ENCODE measurements at regions not wholly inside any gene's neighbourhood (a gene's known extent, or its start where the extent isn't known, plus 50 kb on each side); places are given as distances from the start of the nearest gene placed in this dataset.

GRCh38 chr9:8114826-8115225, 315.2 kb upstream of the DMAC1 start:
- DNase-seq (no peak), ATAC-seq (ENCODE audit: low read depth in 2 of 2) (no peak)
- Mint-ChIP-seq H3K36me3 (peaks cover 0 to 4% of the 10 kb centered on the region in 2 donors), H3K9me3 (peaks cover 0 to 2% (median 0%) of the 10 kb centered on the region in 7 donors), H3K4me3 (no peak overlapping the region), H3K4me1 (peaks cover 5 to 18% (median 14%) of the 10 kb centered on the region in 3 donors), H3K27ac (peak overlapping the region in 2 of 6 donors; percentile 5 to 8), H3K27me3 (no peaks in the 10 kb centered on the region)

- DNase-seq = no peak
- H3K4me3 Mint-ChIP-seq = no peak overlapping the region
- peaks cover 0 to 11% (median 0%) of the 10 kb centered on the region in 3 donors for H3K27me3 Mint-ChIP-seq
- H3K27ac Mint-ChIP-seq = no peak overlapping the region
- no peaks in the 10 kb centered on the region for H3K36me3 Mint-ChIP-seq
- no peak for ATAC-seq (ENCODE audit: low read depth in 2 of 2)
- peaks cover 0 to 9% (median 4%) of the 10 kb centered on the region in 7 donors for H3K9me3 Mint-ChIP-seq
- peaks cover 2 to 13% (median 4%) of the 10 kb centered on the region in 3 donors for H3K4me1 Mint-ChIP-seq
These were observed 306.8 kb upstream of the DMAC1 start for GRCh38 chr9:8106362-8106761.

GRCh38 chr9:8101607-8102006, 302.0 kb upstream of the DMAC1 start:
- H3K27me3 Mint-ChIP-seq = peaks cover 0 to 6% (median 0%) of the 10 kb centered on the region in 3 donors
- peaks cover 0 to 8% (median 0%) of the 10 kb centered on the region in 3 donors for H3K4me1 Mint-ChIP-seq
- ATAC-seq (ENCODE audit: low read depth in 2 of 2) (no peak), DNase-seq (no peak)
- no peaks in the 10 kb centered on the region for H3K36me3 Mint-ChIP-seq
- H3K9me3 Mint-ChIP-seq = peaks cover 0 to 14% (median 7%) of the 10 kb centered on the region in 7 donors
- no peak overlapping the region for H3K27ac Mint-ChIP-seq
- no peak overlapping the region for H3K4me3 Mint-ChIP-seq

GRCh38 chr9:8096091-8096490, 296.5 kb upstream of the DMAC1 start:
- Mint-ChIP-seq H3K27ac (no peak overlapping the region), H3K27me3 (no peaks in the 10 kb centered on the region), H3K9me3 (peaks cover 0 to 5% (median 3%) of the 10 kb centered on the region in 7 donors), H3K36me3 (no peaks in the 10 kb centered on the region), H3K4me3 (no peak overlapping the region), H3K4me1 (no peaks in the 10 kb centered on the region)
- no peak for ATAC-seq (ENCODE audit: low read depth in 2 of 2)
- no peak for DNase-seq

- Mint-ChIP-seq H3K4me3 (no peak overlapping the region), H3K4me1 (no peaks in the 10 kb centered on the region), H3K36me3 (no peaks in the 10 kb centered on the region), H3K9me3 (peaks cover 0 to 5% (median 2%) of the 10 kb centered on the region in 7 donors), H3K27me3 (no peaks in the 10 kb centered on the region), H3K27ac (no peak overlapping the region)
- DNase-seq (no peak), ATAC-seq (ENCODE audit: low read depth in 2 of 2) (no peak)
These were observed 296.1 kb upstream of the DMAC1 start for GRCh38 chr9:8095672-8096086.

GRCh38 chr9:8088477-8088876, 288.9 kb upstream of the DMAC1 start:
- H3K4me3 Mint-ChIP-seq = no peak overlapping the region
- H3K36me3 Mint-ChIP-seq = peaks cover 0 to 8% of the 10 kb centered on the region in 2 donors
- ATAC-seq (ENCODE audit: low read depth in 2 of 2) (no peak), DNase-seq (no peak)
- peak overlapping the region in 2 of 6 donors; percentile 10 to 81 for H3K27ac Mint-ChIP-seq
- peaks cover 0 to 6% (median 0%) of the 10 kb centered on the region in 7 donors for H3K9me3 Mint-ChIP-seq
- peaks cover 0 to 4% (median 0%) of the 10 kb centered on the region in 3 donors for H3K4me1 Mint-ChIP-seq
- H3K27me3 Mint-ChIP-seq = peaks cover 0 to 10% (median 8%) of the 10 kb centered on the region in 3 donors

- peaks cover 0 to 28% (median 23%) of the 10 kb centered on the region in 3 donors for H3K27me3 Mint-ChIP-seq
- no peak for DNase-seq
- H3K4me3 Mint-ChIP-seq = no peak overlapping the region
- H3K27ac Mint-ChIP-seq = no peak overlapping the region
- peaks cover 0 to 9% (median 4%) of the 10 kb centered on the region in 7 donors for H3K9me3 Mint-ChIP-seq
- H3K36me3 Mint-ChIP-seq = peaks cover 0 to 18% of the 10 kb centered on the region in 2 donors
- no peak for ATAC-seq (ENCODE audit: low read depth in 2 of 2)
- H3K4me1 Mint-ChIP-seq = peaks cover 0 to 4% (median 0%) of the 10 kb centered on the region in 3 donors
These were observed 286.4 kb upstream of the DMAC1 start for GRCh38 chr9:8085986-8086385.

GRCh38 chr9:8078641-8079140, 279.1 kb upstream of the DMAC1 start:
- DNase-seq = no peak
- Mint-ChIP-seq H3K9me3 (peaks cover under 1 to 14% (median 11%) of the 10 kb centered on the region in 7 donors), H3K4me3 (no peak overlapping the region)

GRCh38 chr9:8074713-8075286, 275.2 kb upstream of the DMAC1 start:
- H3K4me1 Mint-ChIP-seq = peaks cover 0 to 11% (median 0%) of the 10 kb centered on the region in 3 donors
- peaks cover 0 to 6% (median 0%) of the 10 kb centered on the region in 3 donors for H3K27me3 Mint-ChIP-seq
- H3K27ac Mint-ChIP-seq = no peak overlapping the region
- no peak overlapping the region for H3K4me3 Mint-ChIP-seq
- peaks cover 0 to 5% (median 3%) of the 10 kb centered on the region in 7 donors for H3K9me3 Mint-ChIP-seq
- H3K36me3 Mint-ChIP-seq = no peaks in the 10 kb centered on the region
- DNase-seq (no peak), ATAC-seq (ENCODE audit: low read depth in 2 of 2) (no peak)

More at GRCh38 chr9:8078641-8079140, 279.1 kb upstream of the DMAC1 start:
- H3K4me1 Mint-ChIP-seq = no peaks in the 10 kb centered on the region
- peak overlapping the region in 1 of 6 donors; percentile 15 for H3K27ac Mint-ChIP-seq
- H3K27me3 Mint-ChIP-seq = peaks cover 0 to 22% (median 16%) of the 10 kb centered on the region in 3 donors
- peaks cover 0 to 11% of the 10 kb centered on the region in 2 donors for H3K36me3 Mint-ChIP-seq
- no peak for ATAC-seq (ENCODE audit: low read depth in 2 of 2)

- ATAC-seq (ENCODE audit: low read depth in 2 of 2) (no peak), DNase-seq (no peak)
- Mint-ChIP-seq H3K4me1 (peaks cover 0 to 11% (median 0%) of the 10 kb centered on the region in 3 donors), H3K27me3 (peaks cover 0 to 16% (median 8%) of the 10 kb centered on the region in 3 donors), H3K9me3 (peaks cover 0 to 5% (median 0%) of the 10 kb centered on the region in 7 donors), H3K4me3 (no peak overlapping the region), H3K27ac (no peak overlapping the region), H3K36me3 (no peaks in the 10 kb centered on the region)
These were observed 271.8 kb upstream of the DMAC1 start for GRCh38 chr9:8071445-8071798.

- Mint-ChIP-seq H3K27me3 (peaks cover 0 to 16% (median 8%) of the 10 kb centered on the region in 3 donors), H3K27ac (no peak overlapping the region), H3K4me1 (peaks cover 0 to 11% (median 0%) of the 10 kb centered on the region in 3 donors), H3K9me3 (peaks cover 0 to 5% (median 0%) of the 10 kb centered on the region in 7 donors), H3K4me3 (peak overlapping the region in 1 of 8 donors; percentile 10), H3K36me3 (no peaks in the 10 kb centered on the region)
- ATAC-seq (ENCODE audit: low read depth in 2 of 2) (no peak), DNase-seq (no peak)
These were observed 271.3 kb upstream of the DMAC1 start for GRCh38 chr9:8070779-8071444.

GRCh38 chr9:8062459-8062858, 262.9 kb upstream of the DMAC1 start:
- DNase-seq (no peak), ATAC-seq (ENCODE audit: low read depth in 2 of 2) (no peak)
- Mint-ChIP-seq H3K9me3 (peaks cover 0 to 23% (median 11%) of the 10 kb centered on the region in 7 donors), H3K27me3 (peaks cover 0 to 5% (median 0%) of the 10 kb centered on the region in 3 donors), H3K36me3 (peaks cover 9 to 11% of the 10 kb centered on the region in 2 donors), H3K4me1 (peaks cover 0 to 4% (median 0%) of the 10 kb centered on the region in 3 donors), H3K27ac (no peak overlapping the region), H3K4me3 (no peak overlapping the region)

GRCh38 chr9:8053501-8053900, 253.9 kb upstream of the DMAC1 start:
- Mint-ChIP-seq H3K4me1 (peaks cover 0 to 4% (median 4%) of the 10 kb centered on the region in 3 donors), H3K27ac (peak overlapping the region in 1 of 6 donors; percentile 44)
- DNase-seq = no peak

More at GRCh38 chr9:8053501-8053900, 253.9 kb upstream of the DMAC1 start:
- peaks cover 7 to 14% of the 10 kb centered on the region in 2 donors for H3K36me3 Mint-ChIP-seq
- ATAC-seq (ENCODE audit: low read depth in 2 of 2) = no peak
- peaks cover 5 to 45% (median 24%) of the 10 kb centered on the region in 7 donors for H3K9me3 Mint-ChIP-seq
- no peaks in the 10 kb centered on the region for H3K27me3 Mint-ChIP-seq
- no peak overlapping the region for H3K4me3 Mint-ChIP-seq
